HCT116 (cell line): ENCODE measurements at regions not wholly inside any gene's neighbourhood (a gene's known extent, or its start where the extent isn't known, plus 50 kb on each side); places are given as distances from the start of the nearest gene placed in this dataset.

Experiments
- ATAC-seq: fragments of 200-7000 bp; cut with Tn5 transposase; 2 replicates; pipeline ENCODE4 v1.9.1; 2020; ENCODE audit warnings: mild to moderate bottlenecking, moderate library complexity
- BruUV-seq: library from RNA; stranded (reverse); fragments of 400-500 nt; replicated peaks from 2 replicates; lab custom pipeline; 2021; lab: Mats Ljungman, UMichigan
- CTCF ChIA-PET: fragments of 300-600 bp; sonication (Branson Sonifier 250); formaldehyde crosslinking; loops from one replicate; lab custom pipeline; 2021; ENCODE audit warnings: antibody characterized with exemption; lab: Charles Lee
- POLR2A ChIA-PET: fragments of 300-600, 350-600 bp; sonication (Branson Sonifier 250); formaldehyde crosslinking; loops from one replicate; lab custom pipeline; 2021; ENCODE audit warnings: antibody characterized with exemption; lab: Charles Lee
- RAD21 ChIA-PET, 2 experiments: fragments of 300-600 bp; sonication (Branson Sonifier 250); formaldehyde crosslinking; loops; one replicate each; lab custom pipeline; 2023; ENCODE audit warnings: low total read pairs in 2 of 2; ENCODE audit not compliant: uncharacterized antibody in 2 of 2, unreplicated experiment in 2 of 2, low non-redundant PET in 1 of 2; lab: Charles Lee
- DNase-seq: peaks from one replicate; pipeline ENCODE4 v3.0.0-alpha.2; 2010; ENCODE audit warnings: low read depth, low spot score
- H2AFZ ChIP-seq: fragments of 200-600 bp; shearing (Covaris generic), sonication (generic); 2 replicates; pipeline ENCODE4 v1.6.1; 2017; ENCODE audit warnings: low read depth, mixed run types, mixed read lengths, antibody characterized with exemption, low read length; ENCODE audit not compliant: poor library complexity, severe bottlenecking
- H3K27ac ChIP-seq: 2 replicates; pipeline ENCODE4 v1.5.1; 2012; ENCODE audit warnings: low read depth, low read length
- H3K27me3 ChIP-seq: fragments of 200-600 bp; sonication (generic); 2 replicates; pipeline ENCODE4 v1.6.1; 2016; ENCODE audit warnings: mixed run types, low read length, mixed read lengths; ENCODE audit not compliant: insufficient read depth
- H3K36me3 ChIP-seq, 2 experiments: fragments of 200-500 bp in 1 of 2; fragments of 200-600 bp in 1 of 2; sonication (Bioruptor generic) in 1 of 2; sonication (generic) in 1 of 2; 2 replicates each; pipeline versions ENCODE4 v1.5.1 to v1.6.1; 2014 to 2016; ENCODE audit warnings: low read length in 2 of 2, inconsistent platforms in 1 of 2, mixed read lengths in 1 of 2, mixed run types in 1 of 2; ENCODE audit not compliant: insufficient read depth in 2 of 2, control insufficient read depth in 1 of 2
- H3K4me1 ChIP-seq, 2 experiments: fragments of 200-600 bp in 1 of 2; sonication (generic) in 1 of 2; 2 replicates each; pipeline versions ENCODE4 v1.5.1 to v1.6.1; 2012 to 2017; ENCODE audit warnings: low read length in 2 of 2, inconsistent platforms in 1 of 2, mild to moderate bottlenecking in 1 of 2, mixed read lengths in 1 of 2, mixed run types in 1 of 2, moderate library complexity in 1 of 2; ENCODE audit not compliant: insufficient read depth in 2 of 2, control insufficient read depth in 1 of 2
- H3K4me2 ChIP-seq: fragments of 200-600 bp; sonication (generic); 2 replicates; pipeline ENCODE4 v1.6.1; 2017; ENCODE audit warnings: mixed run types, low read length, mixed read lengths
- H3K4me3 ChIP-seq, 2 experiments: fragments of 200-600 bp in 1 of 2; sonication (generic) in 1 of 2; replicated peaks in 1 of 2; 2 replicates each; pipeline ENCODE4 v1.5.1; 2011 to 2016; ENCODE audit warnings: low read length in 2 of 2, control low read depth in 1 of 2, low read depth in 1 of 2, mild to moderate bottlenecking in 1 of 2, mixed read lengths in 1 of 2, mixed run types in 1 of 2
- H3K79me2 ChIP-seq: fragments of 200-600 bp; sonication (generic); 2 replicates; pipeline ENCODE4 v1.6.1; 2017; ENCODE audit warnings: mild to moderate bottlenecking, mixed run types, low read length, moderate library complexity, mixed read lengths; ENCODE audit not compliant: insufficient read depth
- H3K9ac ChIP-seq: fragments of 200-600 bp; sonication (generic); 2 replicates; pipeline ENCODE4 v1.6.1; 2016; ENCODE audit warnings: low read length, mixed read lengths
- H3K9me2 ChIP-seq: fragments of 200-600 bp; sonication (generic), shearing (Covaris generic); 2 replicates; pipeline ENCODE4 v1.6.1; 2017; ENCODE audit warnings: mixed run types, mild to moderate bottlenecking, moderate library complexity; ENCODE audit not compliant: insufficient read depth
- H3K9me3 ChIP-seq, 2 experiments: fragments of 200-500 bp in 1 of 2; fragments of 200-600 bp in 1 of 2; sonication (Bioruptor generic) in 1 of 2; sonication (generic) in 1 of 2; 2 replicates each; pipeline ENCODE4 v1.6.1; 2014 to 2017; ENCODE audit warnings: low read length in 2 of 2, mixed read lengths in 2 of 2, inconsistent platforms in 1 of 2, low read depth in 1 of 2, mild to moderate bottlenecking in 1 of 2, mixed run types in 1 of 2, moderate library complexity in 1 of 2; ENCODE audit not compliant: control insufficient read depth in 1 of 2, insufficient read depth in 1 of 2
- H4K20me1 ChIP-seq: fragments of 200-600 bp; sonication (generic), shearing (Covaris generic); 2 replicates; pipeline ENCODE4 v1.6.1; 2017; ENCODE audit warnings: mixed run types, mild to moderate bottlenecking, moderate library complexity; ENCODE audit not compliant: insufficient read depth
- EGR1 ChIP-seq: IDR thresholded peaks from 2 replicates; pipeline ENCODE4 v1.6.1; 2012; ENCODE audit warnings: low read depth
- JUND ChIP-seq: IDR thresholded peaks from 2 replicates; pipeline ENCODE4 v1.6.1; 2012
- POLR2AphosphoS5 ChIP-seq: IDR thresholded peaks from 2 replicates; pipeline ENCODE4 v1.6.1; 2011; ENCODE audit warnings: mild to moderate bottlenecking, low read depth, low read length, moderate library complexity
- SIN3A ChIP-seq: IDR thresholded peaks from 2 replicates; pipeline ENCODE4 v1.6.1; 2012; ENCODE audit warnings: low read depth
- SP1 ChIP-seq: IDR thresholded peaks from 2 replicates; pipeline ENCODE4 v1.6.1; 2012; ENCODE audit warnings: low read depth
- YY1 ChIP-seq: IDR thresholded peaks from 2 replicates; pipeline ENCODE4 v1.6.1; 2011; ENCODE audit warnings: low read length, low read depth, moderate library complexity, mild to moderate bottlenecking; ENCODE audit not compliant: insufficient replicate concordance; ENCODE audit errors: extremely low read depth
- ZBTB33 ChIP-seq: IDR thresholded peaks from 2 replicates; pipeline ENCODE4 v1.6.1; 2011; ENCODE audit warnings: mild to moderate bottlenecking, low read length, moderate library complexity; ENCODE audit not compliant: insufficient replicate concordance; ENCODE audit errors: extremely low read depth
- ZNF274 ChIP-seq: fragments of 200-500 bp; sonication (Bioruptor generic); IDR thresholded peaks from 2 replicates; pipeline ENCODE4 v1.6.1; 2014; ENCODE audit warnings: mild to moderate bottlenecking, low read depth, low read length, inconsistent platforms
- intact Hi-C: fragments of 100-400 bp; cut with micrococcal nuclease; formaldehyde crosslinking; loops from 2 replicates; pipeline ENCODE4 v1.10.0; 2022

- Histone ChIP-seq H3K27me3 (no peaks in the 10 kb centered on the region), H3K4me3 (no peak overlapping the region), H3K27ac (no peak overlapping the region), H3K4me1 (no peaks in the 10 kb centered on the region), H3K79me2 (no peaks in the 10 kb centered on the region), H2AFZ (no peak overlapping the region), H3K9ac (no peak overlapping the region), H3K4me2 (no peak overlapping the region), H3K9me3 (no peaks in the 10 kb centered on the region), H4K20me1 (no peaks in the 10 kb centered on the region), H3K36me3 (no peaks in the 10 kb centered on the region), H3K9me2 (no peaks in the 10 kb centered on the region)
- no peak for DNase-seq
- ChIA-PET RAD21 (no interaction called here), POLR2A (interaction anchor here (1.2 kb wide), 1 partner anchor 17 kb away, joined by 3 read pairs; no protein-coding TSS in a partner anchor), CTCF (no interaction called here)
- intact Hi-C loops: no loop called here
- no peak for ATAC-seq
- TF ChIP-seq POLR2AphosphoS5 (no peak), YY1 (no peak), SP1 (no peak), SIN3A (no peak), EGR1 (no peak), ZNF274 (no peak), ZBTB33 (no peak), JUND (no peak)
- no TSS peak for BruUV-seq
These were observed 70.7 kb downstream of the C16orf95 start for GRCh38 chr16:87246269-87247065.
